ENCODE measurements at regions not wholly inside any gene's neighbourhood (a gene's known extent, or its start where the extent isn't known, plus 50 kb on each side); places are given as distances from the start of the nearest gene placed in this dataset.

DNA sequence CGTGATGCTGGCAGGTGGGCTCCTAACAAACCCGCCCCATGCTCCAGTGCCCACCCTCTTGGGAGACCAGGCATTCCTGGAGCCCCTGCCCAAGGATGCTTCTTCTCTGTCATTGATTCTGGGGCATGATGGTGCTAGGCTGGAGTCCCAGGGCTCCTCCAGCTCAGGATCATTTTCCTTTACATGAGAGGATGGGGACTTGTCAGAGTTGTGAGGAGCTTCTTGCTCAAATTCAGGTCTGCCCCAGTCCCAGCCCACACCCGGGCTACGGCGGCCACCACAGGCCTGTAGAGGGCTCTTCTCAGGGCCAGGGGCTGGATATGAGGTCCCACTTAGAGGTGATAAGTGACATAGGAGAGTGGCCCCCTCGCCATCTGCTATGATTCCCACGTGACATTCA lies 141.1 kb upstream of the COPS8 start:
- Mint-ChIP-seq H3K9me3 (no peaks in the 10 kb centered on the region), H3K27me3 (no peaks in the 10 kb centered on the region), H3K4me1 (no peaks in the 10 kb centered on the region), H3K4me3 (no peak overlapping the region), H3K27ac (no peak overlapping the region), H3K36me3 (no peaks in the 10 kb centered on the region)
- DNase-seq, result no peak

- DNase-seq, result no peak
- Mint-ChIP-seq H3K27me3 (no peaks in the 10 kb centered on the region), H3K9me3 (no peaks in the 10 kb centered on the region), H3K36me3 (no peaks in the 10 kb centered on the region), H3K27ac (no peak overlapping the region), H3K4me3 (no peak overlapping the region), H3K4me1 (no peaks in the 10 kb centered on the region)
Measured at GRCh38 chr2:236945431-236946016, 140.2 kb upstream of the COPS8 start.

GRCh38 chr2:236946871-236947270 lies 138.8 kb upstream of the COPS8 start:
- Mint-ChIP-seq H3K9me3 (peaks cover 1% of the 10 kb centered on the region), H3K4me1 (no peaks in the 10 kb centered on the region), H3K4me3 (no peak overlapping the region), H3K36me3 (no peaks in the 10 kb centered on the region), H3K27me3 (no peaks in the 10 kb centered on the region), H3K27ac (no peak overlapping the region)
- DNase-seq, result no peak

- H3K27me3 Mint-ChIP-seq, result no peaks in the 10 kb centered on the region
- H3K4me3 Mint-ChIP-seq, result no peak overlapping the region
- no peak for DNase-seq
- peaks cover 1% of the 10 kb centered on the region for H3K9me3 Mint-ChIP-seq
- H3K27ac Mint-ChIP-seq, result no peak overlapping the region
- no peaks in the 10 kb centered on the region for H3K36me3 Mint-ChIP-seq
- no peaks in the 10 kb centered on the region for H3K4me1 Mint-ChIP-seq
Measured at GRCh38 chr2:236947294-236947693, 138.4 kb upstream of the COPS8 start.

DNA sequence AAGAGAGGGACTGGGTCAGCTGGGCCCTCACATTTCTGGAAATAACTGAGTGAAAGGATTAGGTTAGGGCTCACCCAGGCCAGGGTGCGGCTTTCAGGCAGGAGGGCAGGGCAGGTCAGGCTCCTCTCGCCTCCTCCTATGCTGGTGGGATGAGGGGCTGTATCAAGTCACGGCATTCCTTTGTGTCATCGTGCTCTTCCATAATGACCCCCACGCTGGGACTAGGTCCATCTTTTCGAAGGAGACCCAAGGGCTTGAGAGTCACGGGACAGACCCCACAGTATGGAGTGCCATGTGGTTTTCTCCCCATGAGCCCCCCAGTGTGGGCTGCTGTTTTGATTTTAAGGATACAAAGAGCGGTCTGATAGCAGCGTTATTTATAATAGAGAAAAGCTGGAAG lies 137.8 kb upstream of the COPS8 start:
- Mint-ChIP-seq H3K36me3 (no peaks in the 10 kb centered on the region), H3K27ac (no peak overlapping the region), H3K9me3 (peaks cover 1% of the 10 kb centered on the region), H3K4me3 (no peak overlapping the region), H3K4me1 (no peaks in the 10 kb centered on the region), H3K27me3 (no peaks in the 10 kb centered on the region)
- DNase-seq, result no peak

DNA sequence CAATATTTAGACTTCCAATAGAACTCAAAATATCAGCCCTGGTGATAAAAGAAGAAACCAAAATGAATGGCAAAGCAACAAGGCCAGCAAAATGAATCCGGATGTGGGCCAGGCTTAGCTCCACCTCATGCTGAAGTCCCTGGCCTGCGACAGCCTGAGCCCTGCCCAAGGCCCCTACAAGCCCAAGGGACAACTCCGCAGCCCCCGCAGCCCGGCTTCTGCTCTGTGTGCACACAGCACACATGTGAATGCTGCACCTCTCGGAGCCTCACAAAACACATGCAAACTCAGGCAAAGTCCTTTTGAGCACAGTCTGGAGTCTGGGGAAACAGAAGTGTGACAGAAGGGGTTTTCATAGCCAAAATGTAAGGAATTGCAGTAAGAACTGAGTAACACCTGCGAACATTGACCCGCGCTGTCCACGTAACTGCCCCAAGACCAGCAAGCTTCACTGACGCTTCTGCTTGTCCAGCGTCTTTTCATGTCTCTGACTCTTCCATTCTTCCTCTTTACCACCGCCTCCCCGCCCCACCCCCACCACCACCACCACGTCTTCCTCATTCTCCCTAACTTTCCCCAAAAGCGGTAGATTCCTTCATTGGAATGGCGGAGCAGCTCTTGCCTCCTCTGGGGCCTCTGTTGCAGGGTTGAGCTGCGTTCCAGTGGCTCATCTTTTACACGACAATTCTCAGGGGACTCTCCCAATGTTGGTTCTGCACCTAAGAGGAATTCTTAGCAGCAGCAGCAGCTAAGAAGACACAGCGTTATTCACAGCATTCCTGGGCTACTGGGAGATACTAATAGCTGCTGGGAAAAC lies 136.4 kb upstream of the COPS8 start:
- Mint-ChIP-seq H3K4me3 (no peak overlapping the region), H3K27ac (no peak overlapping the region), H3K27me3 (no peaks in the 10 kb centered on the region), H3K4me1 (no peaks in the 10 kb centered on the region), H3K9me3 (peaks cover 1% of the 10 kb centered on the region), H3K36me3 (no peaks in the 10 kb centered on the region)
- DNase-seq, result no peak

GRCh38 chr2:236951830-236952475 lies 133.7 kb upstream of the COPS8 start:
- H3K36me3 Mint-ChIP-seq, result no peaks in the 10 kb centered on the region

GRCh38 chr2:236954641-236955040 lies 131.0 kb upstream of the COPS8 start:
- Mint-ChIP-seq H3K4me3 (no peak overlapping the region), H3K9me3 (peaks cover 1% of the 10 kb centered on the region), H3K27ac (no peak overlapping the region), H3K4me1 (no peaks in the 10 kb centered on the region), H3K36me3 (no peaks in the 10 kb centered on the region), H3K27me3 (peaks cover 10% of the 10 kb centered on the region)
- no peak for DNase-seq

More at GRCh38 chr2:236951830-236952475, 133.7 kb upstream of the COPS8 start:
- Mint-ChIP-seq H3K4me3 (no peak overlapping the region), H3K4me1 (no peaks in the 10 kb centered on the region), H3K27me3 (peaks cover 10% of the 10 kb centered on the region), H3K27ac (no peak overlapping the region), H3K9me3 (peaks cover 1% of the 10 kb centered on the region)
- DNase-seq, result no peak

GRCh38 chr2:236955521-236956030 lies 130.1 kb upstream of the COPS8 start:
- no peaks in the 10 kb centered on the region for H3K36me3 Mint-ChIP-seq
- H3K27me3 Mint-ChIP-seq, result peaks cover 10% of the 10 kb centered on the region
- H3K27ac Mint-ChIP-seq, result no peak overlapping the region
- no peaks in the 10 kb centered on the region for H3K4me1 Mint-ChIP-seq
- peaks cover 1% of the 10 kb centered on the region for H3K9me3 Mint-ChIP-seq
- no peak for DNase-seq
- no peak overlapping the region for H3K4me3 Mint-ChIP-seq

DNA sequence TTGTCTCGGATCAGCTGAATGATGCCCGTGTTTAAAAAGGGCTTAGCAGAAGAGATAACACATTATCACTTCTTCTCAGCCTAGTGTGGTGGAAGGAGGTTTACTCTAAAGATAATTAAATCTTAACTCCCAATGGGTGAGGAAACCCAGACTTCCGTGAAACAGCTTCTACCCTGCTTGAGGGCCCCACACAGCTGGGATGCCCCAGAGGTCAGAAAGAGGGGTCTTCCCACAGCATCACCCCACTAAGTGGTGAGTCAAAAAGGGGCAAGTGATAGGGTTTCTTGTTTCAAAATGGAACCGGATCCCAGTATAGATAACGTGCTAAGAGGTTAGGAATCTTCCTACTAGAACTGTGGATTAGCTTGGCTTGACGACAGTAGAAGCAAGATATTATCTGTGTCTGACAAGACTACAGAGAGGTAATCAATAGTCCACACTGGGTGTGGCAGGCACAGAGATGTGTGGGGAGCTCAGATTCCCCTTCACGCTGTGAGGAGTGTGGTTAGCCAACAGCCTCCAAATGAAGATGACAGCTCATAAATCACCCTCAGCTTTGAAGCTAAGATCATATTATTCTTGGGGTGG lies 129.6 kb upstream of the COPS8 start:
- no peak for DNase-seq
- no peaks in the 10 kb centered on the region for H3K4me1 Mint-ChIP-seq
- no peak overlapping the region for H3K27ac Mint-ChIP-seq
- H3K36me3 Mint-ChIP-seq, result no peaks in the 10 kb centered on the region
- H3K27me3 Mint-ChIP-seq, result peaks cover 10% of the 10 kb centered on the region
- H3K4me3 Mint-ChIP-seq, result no peak overlapping the region
- peaks cover 1% of the 10 kb centered on the region for H3K9me3 Mint-ChIP-seq

DNA sequence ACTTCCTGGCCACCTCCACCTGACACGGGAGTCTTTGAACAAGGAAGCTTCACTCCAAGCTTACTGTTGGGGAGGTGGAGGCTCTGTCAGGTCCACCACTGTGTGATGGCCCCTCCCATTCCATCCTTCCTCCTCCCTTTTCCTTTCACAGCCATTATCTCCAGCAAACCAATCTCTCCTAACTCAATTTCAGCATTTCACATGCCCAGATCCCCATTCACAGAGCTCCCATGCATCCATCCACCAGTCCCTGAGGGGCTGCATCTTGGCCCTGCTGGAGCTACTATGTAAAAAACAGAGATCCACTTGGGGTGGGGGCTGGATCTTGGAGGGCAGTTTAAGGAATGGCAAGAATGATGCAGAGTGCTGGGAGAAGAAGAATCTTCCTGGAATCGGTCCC lies 129.0 kb upstream of the COPS8 start:
- no peak for DNase-seq
- Mint-ChIP-seq H3K27me3 (peaks cover 10% of the 10 kb centered on the region), H3K27ac (no peak overlapping the region), H3K9me3 (no peaks in the 10 kb centered on the region), H3K4me3 (no peak overlapping the region), H3K4me1 (no peaks in the 10 kb centered on the region), H3K36me3 (no peaks in the 10 kb centered on the region)

DNA sequence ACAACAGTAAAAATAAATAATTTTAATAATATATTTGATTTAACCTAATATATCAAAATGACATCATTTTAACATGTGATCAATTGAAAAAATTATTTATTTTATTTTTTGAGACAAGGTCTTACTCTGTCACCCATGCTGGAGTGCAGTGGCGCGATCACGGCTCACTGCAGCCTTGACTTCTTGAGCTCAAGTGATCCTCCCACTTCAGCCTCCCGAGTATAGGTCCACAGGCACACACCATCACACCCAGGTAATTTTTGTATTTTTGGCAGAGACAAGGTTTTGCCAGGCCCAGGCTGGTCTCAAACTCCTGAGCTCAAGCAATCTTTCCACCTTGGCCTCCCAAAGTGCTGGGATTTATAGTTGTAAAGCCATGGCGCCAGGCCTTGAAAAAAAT lies 126.7 kb upstream of the COPS8 start:
- DNase-seq, result no peak
- H3K27ac Mint-ChIP-seq, result no peak overlapping the region
- no peak overlapping the region for H3K4me3 Mint-ChIP-seq
- no peaks in the 10 kb centered on the region for H3K9me3 Mint-ChIP-seq
- no peaks in the 10 kb centered on the region for H3K36me3 Mint-ChIP-seq
- no peaks in the 10 kb centered on the region for H3K4me1 Mint-ChIP-seq
- peaks cover 10% of the 10 kb centered on the region for H3K27me3 Mint-ChIP-seq

GRCh38 chr2:236959876-236960275 lies 125.8 kb upstream of the COPS8 start:
- H3K36me3 Mint-ChIP-seq, result no peaks in the 10 kb centered on the region

GRCh38 chr2:236960531-236960930 lies 125.2 kb upstream of the COPS8 start:
- Mint-ChIP-seq H3K4me1 (no peaks in the 10 kb centered on the region), H3K9me3 (no peaks in the 10 kb centered on the region), H3K36me3 (no peaks in the 10 kb centered on the region), H3K4me3 (no peak overlapping the region), H3K27me3 (peaks cover 9% of the 10 kb centered on the region), H3K27ac (no peak overlapping the region)
- DNase-seq, result no peak

More at GRCh38 chr2:236959876-236960275, 125.8 kb upstream of the COPS8 start:
- no peak overlapping the region for H3K4me3 Mint-ChIP-seq
- peaks cover 10% of the 10 kb centered on the region for H3K27me3 Mint-ChIP-seq
- no peak for DNase-seq
- no peaks in the 10 kb centered on the region for H3K9me3 Mint-ChIP-seq
- no peaks in the 10 kb centered on the region for H3K4me1 Mint-ChIP-seq
- H3K27ac Mint-ChIP-seq, result no peak overlapping the region

DNA sequence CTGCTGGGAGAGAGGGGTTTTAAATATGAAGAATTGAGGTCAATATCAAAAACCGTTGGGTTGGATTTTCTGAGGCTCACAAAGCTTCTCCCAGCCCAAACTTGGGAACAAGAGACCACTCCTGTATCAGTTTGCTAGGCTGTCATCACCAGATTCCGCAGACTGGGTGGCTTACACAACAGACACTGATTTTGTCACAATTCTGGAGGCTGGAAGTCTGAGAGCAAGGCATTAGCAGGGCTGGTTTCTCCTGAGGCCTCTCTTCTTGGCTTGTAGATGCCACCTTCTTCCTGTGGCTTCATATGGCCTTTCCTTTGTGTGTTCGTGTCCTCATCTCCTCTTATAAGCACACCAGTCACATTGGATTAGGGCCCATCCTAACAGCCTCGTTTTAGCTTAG lies 122.9 kb upstream of the COPS8 start:
- peaks cover 4% of the 10 kb centered on the region for H3K4me1 Mint-ChIP-seq
- H3K4me3 Mint-ChIP-seq, result no peak overlapping the region
- H3K9me3 Mint-ChIP-seq, result no peaks in the 10 kb centered on the region
- no peak overlapping the region for H3K27ac Mint-ChIP-seq
- no peak for DNase-seq
- H3K36me3 Mint-ChIP-seq, result peaks cover 2% of the 10 kb centered on the region
- H3K27me3 Mint-ChIP-seq, result no peaks in the 10 kb centered on the region
